ENCODE measurements at regions not wholly inside any gene's neighbourhood (a gene's known extent, or its start where the extent isn't known, plus 50 kb on each side); places are given as distances from the start of the nearest gene placed in this dataset.

- H2AFZ ChIP-seq (ENCODE audit: low read length, unreplicated experiment) = no peak overlapping the region
- no peaks in the 10 kb centered on the region for H3K36me3 ChIP-seq (ENCODE audit: insufficient read depth, low read length)
- no peak overlapping the region for H3K27ac ChIP-seq (ENCODE audit: low read depth, low read length)
Observed at GRCh38 chr9:16258708-16259107, 611.8 kb downstream of the BNC2 start.

DNA sequence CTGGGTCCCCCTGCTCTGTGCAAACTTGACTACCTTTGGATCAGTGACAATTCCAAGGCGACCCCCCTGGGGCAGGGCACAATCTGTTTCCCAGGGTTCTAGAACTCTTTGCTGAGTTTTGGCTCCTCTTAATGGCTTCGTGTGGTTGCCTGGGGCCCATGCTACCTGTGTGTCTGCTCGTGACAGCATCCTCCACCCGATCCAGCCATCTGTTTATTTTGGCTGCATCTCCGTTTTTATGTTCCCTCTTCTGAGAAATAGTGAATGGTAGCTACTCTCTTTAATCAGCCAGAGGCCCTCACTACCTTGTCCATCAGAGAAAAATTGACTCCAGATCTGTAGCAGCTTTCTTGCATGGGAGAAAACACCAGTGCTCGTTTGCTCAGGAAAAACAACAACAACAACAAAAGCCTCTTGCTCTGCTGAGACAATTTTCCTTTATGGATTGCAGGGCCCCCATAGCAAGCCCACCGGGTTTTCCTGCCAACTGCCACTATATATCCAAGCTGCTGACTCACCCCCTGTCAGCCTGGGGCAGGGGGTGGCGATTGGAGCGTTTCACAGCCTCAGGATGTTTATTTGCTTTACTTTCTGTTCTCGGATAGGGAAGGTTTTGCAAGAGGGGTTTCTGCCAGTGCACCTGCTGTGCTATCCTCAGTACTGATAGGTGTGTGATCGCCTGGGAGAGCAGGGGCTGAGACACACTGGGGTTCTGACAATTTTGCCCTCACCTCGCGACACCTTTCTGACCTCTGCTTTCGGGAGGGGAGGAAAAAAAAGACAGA lies 607.8 kb downstream of the BNC2 start:
- H3K27me3 ChIP-seq (ENCODE audit: insufficient read depth, low read length) = no peaks in the 10 kb centered on the region
- H3K27ac ChIP-seq (ENCODE audit: low read depth, low read length) = no peak overlapping the region
- H3K4me1 ChIP-seq (ENCODE audit: control insufficient read depth, insufficient read depth, low read length, unreplicated experiment) = peaks cover 9% of the 10 kb centered on the region
- H3K36me3 ChIP-seq (ENCODE audit: insufficient read depth, low read length) = no peaks in the 10 kb centered on the region
- no peaks in the 10 kb centered on the region for H3K79me2 ChIP-seq (ENCODE audit: control insufficient read depth, insufficient read depth, low read length, unreplicated experiment)
- no peak overlapping the region for H2AFZ ChIP-seq (ENCODE audit: low read length, unreplicated experiment)
- H3K4me3 ChIP-seq (ENCODE audit: low read depth, low read length) = no peak overlapping the region

More at GRCh38 chr9:16258708-16259107, 611.8 kb downstream of the BNC2 start:
- no peaks in the 10 kb centered on the region for H3K79me2 ChIP-seq (ENCODE audit: control insufficient read depth, insufficient read depth, low read length, unreplicated experiment)
- H3K4me3 ChIP-seq (ENCODE audit: low read depth, low read length) = no peak overlapping the region
- peaks cover 5% of the 10 kb centered on the region for H3K4me1 ChIP-seq (ENCODE audit: control insufficient read depth, insufficient read depth, low read length, unreplicated experiment)
- H3K27me3 ChIP-seq (ENCODE audit: insufficient read depth, low read length) = no peaks in the 10 kb centered on the region

GRCh38 chr9:16265688-16266087 lies 604.8 kb downstream of the BNC2 start:
- Histone ChIP-seq H2AFZ (ENCODE audit: low read length, unreplicated experiment) (no peak overlapping the region), H3K27me3 (ENCODE audit: insufficient read depth, low read length) (no peaks in the 10 kb centered on the region), H3K27ac (ENCODE audit: low read depth, low read length) (no peak overlapping the region), H3K79me2 (ENCODE audit: control insufficient read depth, insufficient read depth, low read length, unreplicated experiment) (no peaks in the 10 kb centered on the region), H3K4me1 (ENCODE audit: control insufficient read depth, insufficient read depth, low read length, unreplicated experiment) (peaks cover 16% of the 10 kb centered on the region), H3K36me3 (ENCODE audit: insufficient read depth, low read length) (no peaks in the 10 kb centered on the region), H3K4me3 (ENCODE audit: low read depth, low read length) (no peak overlapping the region)

- H3K4me3 ChIP-seq (ENCODE audit: low read depth, low read length) = peak overlapping the region; percentile 76
- peak overlapping the region; percentile 98 for H2AFZ ChIP-seq (ENCODE audit: low read length, unreplicated experiment)
- no peaks in the 10 kb centered on the region for H3K36me3 ChIP-seq (ENCODE audit: insufficient read depth, low read length)
- no peaks in the 10 kb centered on the region for H3K79me2 ChIP-seq (ENCODE audit: control insufficient read depth, insufficient read depth, low read length, unreplicated experiment)
- peak overlapping the region; percentile 73 for H3K27ac ChIP-seq (ENCODE audit: low read depth, low read length)
- no peaks in the 10 kb centered on the region for H3K27me3 ChIP-seq (ENCODE audit: insufficient read depth, low read length)
- peaks cover 16% of the 10 kb centered on the region for H3K4me1 ChIP-seq (ENCODE audit: control insufficient read depth, insufficient read depth, low read length, unreplicated experiment)
Observed at GRCh38 chr9:16266648-16267276, 603.7 kb downstream of the BNC2 start.

DNA sequence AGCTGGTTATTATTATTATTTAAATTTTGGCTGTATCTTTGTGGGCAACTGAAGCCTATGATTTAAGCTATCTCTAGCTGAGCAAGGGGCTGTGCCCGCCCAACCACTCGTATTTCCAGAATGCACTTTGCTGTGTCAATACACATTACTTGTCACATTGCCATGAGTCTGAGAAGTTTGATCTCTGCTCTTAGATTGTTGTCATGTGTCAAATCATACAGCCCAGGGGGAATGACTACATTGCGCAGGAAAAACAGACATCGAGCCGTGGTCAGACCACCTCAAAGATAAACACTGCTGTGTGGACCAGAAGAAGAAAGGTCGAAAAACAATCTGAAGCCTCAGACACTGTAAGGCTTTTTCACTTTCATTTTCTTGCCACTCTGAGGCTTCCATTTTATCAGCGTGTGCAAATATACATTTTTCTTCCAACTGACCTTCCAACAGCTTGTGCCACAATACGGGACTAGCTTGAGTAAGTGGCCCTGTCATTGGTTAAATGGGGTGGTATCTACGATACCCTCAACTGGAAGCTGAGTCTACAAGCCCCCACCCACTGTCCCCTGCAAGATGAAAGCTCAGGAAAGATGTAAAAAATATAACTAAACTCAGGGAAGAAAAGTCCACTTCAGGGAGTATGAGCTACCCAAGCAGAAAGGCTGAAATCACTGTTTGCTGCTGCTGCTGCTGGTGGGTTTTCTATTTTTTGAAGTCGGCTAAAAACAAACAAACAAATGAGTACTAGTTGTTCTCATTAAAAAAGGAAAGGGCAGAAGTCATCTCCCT lies 603.0 kb downstream of the BNC2 start:
- no peaks in the 10 kb centered on the region for H3K36me3 ChIP-seq (ENCODE audit: insufficient read depth, low read length)
- H3K4me3 ChIP-seq (ENCODE audit: low read depth, low read length) = peak overlapping the region; percentile 76
- no peaks in the 10 kb centered on the region for H3K27me3 ChIP-seq (ENCODE audit: insufficient read depth, low read length)
- peaks cover 16% of the 10 kb centered on the region for H3K4me1 ChIP-seq (ENCODE audit: control insufficient read depth, insufficient read depth, low read length, unreplicated experiment)
- H3K79me2 ChIP-seq (ENCODE audit: control insufficient read depth, insufficient read depth, low read length, unreplicated experiment) = no peaks in the 10 kb centered on the region
- H2AFZ ChIP-seq (ENCODE audit: low read length, unreplicated experiment) = peak overlapping the region; percentile 98
- peak overlapping the region; percentile 73 for H3K27ac ChIP-seq (ENCODE audit: low read depth, low read length)

DNA sequence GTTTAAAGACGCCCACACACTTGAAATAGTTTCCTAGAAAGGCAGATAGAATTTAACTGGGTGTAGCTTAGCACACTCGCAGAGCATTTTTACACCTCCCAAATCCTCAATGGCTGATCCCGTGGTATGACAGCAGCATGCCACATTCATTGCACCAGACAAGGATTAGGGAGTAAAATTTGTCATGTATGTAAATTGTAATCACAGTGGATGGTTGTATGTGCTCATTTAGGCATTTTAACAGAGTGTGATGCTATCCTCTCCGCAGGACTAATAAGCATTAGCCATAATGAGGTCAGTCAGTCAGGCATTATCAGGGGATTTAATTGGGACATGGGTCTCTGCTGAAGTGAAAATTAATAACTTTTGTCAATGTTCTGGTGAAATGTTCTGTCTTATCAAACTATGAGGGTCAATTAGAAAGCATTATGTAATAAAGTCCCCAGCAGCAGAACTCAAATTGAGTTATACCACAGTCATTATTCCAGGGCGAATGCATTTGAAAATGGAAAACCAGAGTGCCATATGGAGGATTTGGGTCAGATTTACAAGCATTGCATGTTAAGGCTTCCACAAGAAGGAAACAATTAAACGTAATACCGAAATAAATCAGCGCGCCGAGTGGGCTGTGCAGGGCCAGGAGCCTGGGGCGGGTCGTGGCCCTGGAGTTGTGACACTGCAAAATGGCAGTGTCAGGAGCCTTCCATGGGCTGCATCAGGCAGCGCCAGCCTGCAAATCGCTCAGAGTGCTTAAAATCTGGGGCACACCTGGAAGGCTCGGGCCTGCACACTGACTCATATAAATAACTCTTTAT lies 602.2 kb downstream of the BNC2 start:
- H3K4me1 ChIP-seq (ENCODE audit: control insufficient read depth, insufficient read depth, low read length, unreplicated experiment) = peaks cover 11% of the 10 kb centered on the region
- no peaks in the 10 kb centered on the region for H3K36me3 ChIP-seq (ENCODE audit: insufficient read depth, low read length)
- no peaks in the 10 kb centered on the region for H3K79me2 ChIP-seq (ENCODE audit: control insufficient read depth, insufficient read depth, low read length, unreplicated experiment)
- peak overlapping the region; percentile 76 for H3K4me3 ChIP-seq (ENCODE audit: low read depth, low read length)
- H2AFZ ChIP-seq (ENCODE audit: low read length, unreplicated experiment) = peak overlapping the region; percentile 98
- H3K27ac ChIP-seq (ENCODE audit: low read depth, low read length) = peak overlapping the region; percentile 73
- no peaks in the 10 kb centered on the region for H3K27me3 ChIP-seq (ENCODE audit: insufficient read depth, low read length)

GRCh38 chr9:16271967-16272366 lies 598.5 kb downstream of the BNC2 start:
- H3K36me3 ChIP-seq (ENCODE audit: insufficient read depth, low read length) = no peaks in the 10 kb centered on the region
- no peak overlapping the region for H3K4me3 ChIP-seq (ENCODE audit: low read depth, low read length)
- H3K27me3 ChIP-seq (ENCODE audit: insufficient read depth, low read length) = no peaks in the 10 kb centered on the region

GRCh38 chr9:16272776-16273175 lies 597.7 kb downstream of the BNC2 start:
- H3K27me3 ChIP-seq (ENCODE audit: insufficient read depth, low read length) = no peaks in the 10 kb centered on the region

More at GRCh38 chr9:16271967-16272366, 598.5 kb downstream of the BNC2 start:
- Histone ChIP-seq H3K79me2 (ENCODE audit: control insufficient read depth, insufficient read depth, low read length, unreplicated experiment) (no peaks in the 10 kb centered on the region), H3K4me1 (ENCODE audit: control insufficient read depth, insufficient read depth, low read length, unreplicated experiment) (peaks cover 7% of the 10 kb centered on the region), H3K27ac (ENCODE audit: low read depth, low read length) (no peak overlapping the region), H2AFZ (ENCODE audit: low read length, unreplicated experiment) (no peak overlapping the region)

DNA sequence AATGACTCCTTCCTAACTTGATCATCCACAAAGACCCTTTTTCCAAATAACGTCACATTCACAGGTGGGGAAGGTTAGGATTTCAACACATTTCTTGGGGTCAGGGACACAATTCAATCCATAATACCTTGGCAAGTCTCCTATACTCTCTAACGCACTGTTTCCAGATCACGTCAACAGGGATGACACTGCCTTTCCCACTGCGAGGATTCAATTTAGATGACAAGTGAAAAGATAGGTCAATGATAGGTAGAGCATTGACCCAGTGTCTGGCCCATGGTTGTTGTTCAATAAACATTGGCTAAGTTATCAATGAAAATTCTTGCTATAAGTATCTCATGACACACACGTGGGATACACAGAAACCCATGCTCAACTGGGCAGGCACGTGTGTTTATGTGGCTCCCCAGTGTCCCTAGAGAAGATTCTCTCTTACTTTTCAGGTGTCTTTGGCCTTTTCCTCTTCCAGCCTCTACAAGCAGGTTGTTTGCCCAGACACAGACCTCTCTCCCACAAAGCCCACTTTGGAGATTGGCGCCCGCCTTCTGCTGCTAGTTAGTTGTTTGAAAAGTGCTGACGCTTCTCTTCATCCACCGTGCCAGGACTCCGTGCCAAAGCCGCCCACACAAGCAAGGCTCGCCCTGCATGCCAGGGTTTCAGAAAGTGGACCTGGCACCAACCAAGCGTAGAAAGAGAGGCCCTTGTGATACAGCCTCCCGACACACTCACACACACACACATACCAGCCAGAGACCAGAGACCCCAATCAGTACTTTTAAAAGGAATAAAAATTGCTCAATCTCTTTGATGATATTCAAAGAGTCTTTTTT lies 594.5 kb downstream of the BNC2 start:
- no peaks in the 10 kb centered on the region for H3K4me1 ChIP-seq (ENCODE audit: control insufficient read depth, insufficient read depth, low read length, unreplicated experiment)
- H3K4me3 ChIP-seq (ENCODE audit: low read depth, low read length) = no peak overlapping the region
- H3K27me3 ChIP-seq (ENCODE audit: insufficient read depth, low read length) = no peaks in the 10 kb centered on the region
- no peak overlapping the region for H2AFZ ChIP-seq (ENCODE audit: low read length, unreplicated experiment)
- H3K27ac ChIP-seq (ENCODE audit: low read depth, low read length) = no peak overlapping the region
- no peaks in the 10 kb centered on the region for H3K79me2 ChIP-seq (ENCODE audit: control insufficient read depth, insufficient read depth, low read length, unreplicated experiment)
- no peaks in the 10 kb centered on the region for H3K36me3 ChIP-seq (ENCODE audit: insufficient read depth, low read length)

More at GRCh38 chr9:16272776-16273175, 597.7 kb downstream of the BNC2 start:
- Histone ChIP-seq H2AFZ (ENCODE audit: low read length, unreplicated experiment) (no peak overlapping the region), H3K4me1 (ENCODE audit: control insufficient read depth, insufficient read depth, low read length, unreplicated experiment) (peaks cover 5% of the 10 kb centered on the region), H3K79me2 (ENCODE audit: control insufficient read depth, insufficient read depth, low read length, unreplicated experiment) (no peaks in the 10 kb centered on the region), H3K27ac (ENCODE audit: low read depth, low read length) (no peak overlapping the region), H3K4me3 (ENCODE audit: low read depth, low read length) (no peak overlapping the region), H3K36me3 (ENCODE audit: insufficient read depth, low read length) (no peaks in the 10 kb centered on the region)
